GM18505 (cell line): ENCODE measurements at regions not wholly inside any gene's neighbourhood (a gene's known extent, or its start where the extent isn't known, plus 50 kb on each side); places are given as distances from the start of the nearest gene placed in this dataset.
"Not testable (repeated sequence)": the region's sequence is repeated elsewhere in the genome, so short reads cannot be mapped to it uniquely, and the experiment has no call there.

Experiments used
- ATAC-seq: cut with Tn5 transposase; IDR thresholded peaks from one replicate; pipeline ENCODE4 v1.9.1; 2021; ENCODE audit not compliant: unreplicated experiment
- POLR2A ChIP-seq: IDR thresholded peaks from 4 replicates; pipeline ENCODE4 v1.6.1; 2011; ENCODE audit warnings: borderline replicate concordance; ENCODE audit not compliant: insufficient read depth, insufficient read length; ENCODE audit errors: extremely low read depth

GRCh38 chr22:48632646-48633246 is 1194.9 kb downstream of the BRD1 start:
- TF ChIP-seq POLR2A: no peak
- ATAC-seq: no peak

GRCh38 chr22:48631288-48631863 is 1196.3 kb downstream of the BRD1 start:
- no peak for ATAC-seq
- TF ChIP-seq POLR2A: no peak

DNA sequence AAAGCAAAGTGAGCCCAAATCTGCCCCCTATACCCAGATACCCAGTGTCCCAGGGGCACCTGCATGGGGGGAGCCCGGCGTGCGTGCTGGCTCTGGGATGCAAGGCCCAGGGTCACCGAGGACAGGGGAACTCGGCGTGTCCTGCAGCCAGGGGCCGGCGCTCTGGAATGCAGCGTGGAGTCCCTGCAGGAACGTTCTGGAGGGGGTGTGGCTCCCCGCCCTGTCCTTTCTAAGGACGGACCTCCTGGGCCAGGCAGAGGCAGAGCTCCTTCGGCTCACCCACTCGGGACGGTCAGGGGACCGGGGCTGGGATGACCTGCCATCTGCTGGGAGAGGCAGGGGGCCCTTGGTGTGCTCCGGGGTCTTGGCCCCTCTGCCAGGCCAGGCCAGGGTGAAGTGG is 1196.8 kb downstream of the BRD1 start:
- TF ChIP-seq POLR2A: no peak
- no peak for ATAC-seq

- ATAC-seq: no peak
- TF ChIP-seq POLR2A: no peak
Measured at GRCh38 chr22:48630433-48630754, 1197.3 kb downstream of the BRD1 start.

DNA sequence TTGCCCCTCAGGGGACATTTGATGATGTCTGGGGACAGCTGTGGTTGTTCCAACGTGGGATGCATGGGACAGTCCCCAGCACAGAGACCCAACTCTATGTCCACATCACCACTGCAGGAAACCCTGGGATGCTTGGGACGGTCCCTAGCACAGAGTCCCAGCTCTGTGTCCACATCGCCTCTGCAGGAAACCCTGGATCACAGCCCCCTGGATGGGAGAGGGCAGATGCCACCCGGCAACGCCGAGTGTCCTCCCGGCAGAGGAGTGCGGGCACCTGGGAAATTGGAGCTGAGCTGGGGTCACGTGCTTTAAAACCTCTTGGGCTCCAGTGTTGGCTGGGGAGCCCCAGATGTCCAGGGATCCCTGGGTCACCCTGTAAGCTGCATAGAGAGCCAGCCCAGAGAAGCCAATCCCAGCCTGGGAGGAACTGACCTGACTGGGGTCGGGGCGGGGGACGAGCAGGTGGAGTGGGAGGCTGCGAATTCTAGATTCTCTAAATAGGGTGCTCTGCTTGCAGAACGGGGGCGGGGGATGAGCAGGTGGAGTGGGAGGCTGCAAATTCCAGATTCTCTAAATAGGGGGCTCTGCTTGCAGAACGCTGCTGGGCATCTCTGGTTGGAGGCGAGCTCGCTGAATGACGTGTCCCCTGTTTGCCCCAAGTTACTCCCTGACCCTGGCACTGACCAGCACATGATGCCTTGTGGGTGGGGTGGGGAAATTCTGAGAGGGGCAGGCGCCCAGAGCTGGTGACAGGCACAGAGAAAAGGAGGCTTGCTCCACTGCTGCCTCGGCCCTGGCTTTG is 1197.8 kb downstream of the BRD1 start:
- TF ChIP-seq POLR2A: no peak
- ATAC-seq: no peak

- no peak for ATAC-seq
- TF ChIP-seq POLR2A: no peak
Measured at GRCh38 chr22:48628891-48629543, 1198.7 kb downstream of the BRD1 start.

DNA sequence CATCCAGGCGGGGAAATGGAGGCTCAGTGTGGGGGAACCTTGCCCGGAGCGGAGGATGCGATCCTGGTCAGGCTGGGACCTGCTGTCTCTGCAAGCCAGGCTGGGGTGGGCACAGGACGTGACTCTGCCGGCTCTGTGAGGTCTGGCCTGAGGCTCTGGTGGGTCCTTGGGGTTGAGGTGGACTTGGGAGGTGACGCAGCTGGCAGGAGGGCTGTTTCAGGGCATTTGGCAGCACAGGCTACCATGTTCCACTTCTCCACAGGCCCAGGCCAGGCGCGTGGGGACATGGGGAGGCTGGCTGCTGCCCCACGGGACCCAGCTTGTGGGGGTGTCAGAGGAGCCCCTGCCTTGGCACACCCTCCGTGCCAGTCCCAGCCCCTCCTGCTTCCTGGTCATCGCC is 1199.7 kb downstream of the BRD1 start:
- TF ChIP-seq POLR2A: no peak
- no peak for ATAC-seq

DNA sequence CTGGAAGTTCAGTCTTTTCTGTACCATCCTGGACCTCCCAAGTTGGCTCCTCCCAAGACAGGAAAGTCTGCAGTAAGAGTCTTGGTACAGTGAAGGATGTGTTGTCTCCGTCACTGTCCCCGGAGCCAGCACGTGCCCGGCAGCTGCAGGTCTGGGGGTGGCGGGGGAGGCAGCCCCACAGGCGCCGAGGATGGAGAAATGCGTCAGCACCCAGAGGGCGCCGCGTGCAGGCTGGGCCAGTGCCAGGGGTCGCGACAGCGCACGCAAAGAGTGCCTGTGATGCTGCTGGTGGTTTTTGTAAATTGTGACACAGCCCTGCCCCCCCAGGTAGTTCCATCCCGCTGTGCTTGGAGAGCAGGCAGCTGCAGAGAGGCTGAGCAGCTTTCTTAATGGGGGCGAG is 1200.5 kb downstream of the BRD1 start:
- no peak for ATAC-seq
- TF ChIP-seq POLR2A: no peak

- ATAC-seq: no peak
- TF ChIP-seq POLR2A: no peak
Measured at GRCh38 chr22:48624401-48624800, 1203.3 kb downstream of the BRD1 start.

DNA sequence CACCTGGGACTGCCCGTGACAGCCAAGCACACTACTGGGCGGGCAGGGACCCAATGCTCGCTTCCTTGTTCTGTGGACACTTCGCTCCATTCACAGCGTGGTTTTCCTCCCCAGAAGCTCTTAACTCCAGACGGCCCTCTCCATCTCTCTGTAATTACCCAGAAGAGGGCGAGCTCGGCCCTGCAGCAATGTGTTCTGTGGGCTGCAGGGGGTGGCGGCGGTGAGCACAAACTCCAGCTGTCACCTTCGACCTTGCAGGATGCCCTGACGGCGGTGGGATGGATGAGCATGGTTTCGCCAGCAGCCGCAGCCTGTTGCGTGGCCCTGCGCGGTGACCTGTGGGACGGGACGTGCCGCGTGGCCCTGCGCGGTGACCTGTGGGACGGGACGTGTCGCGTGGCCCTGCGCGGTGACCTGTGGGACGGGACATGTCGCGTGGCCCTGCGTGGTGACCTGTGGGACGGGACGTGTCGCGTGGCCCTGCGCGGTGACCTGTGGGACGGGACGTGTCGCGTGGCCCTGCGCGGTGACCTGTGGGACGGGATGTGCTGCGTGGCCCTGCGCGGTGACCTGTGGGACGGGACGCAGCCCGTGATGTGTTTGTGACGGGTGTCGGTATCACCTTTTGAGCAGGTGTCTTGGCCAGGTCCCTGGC is 1204.7 kb downstream of the BRD1 start:
- TF ChIP-seq POLR2A: no peak
- no peak for ATAC-seq

DNA sequence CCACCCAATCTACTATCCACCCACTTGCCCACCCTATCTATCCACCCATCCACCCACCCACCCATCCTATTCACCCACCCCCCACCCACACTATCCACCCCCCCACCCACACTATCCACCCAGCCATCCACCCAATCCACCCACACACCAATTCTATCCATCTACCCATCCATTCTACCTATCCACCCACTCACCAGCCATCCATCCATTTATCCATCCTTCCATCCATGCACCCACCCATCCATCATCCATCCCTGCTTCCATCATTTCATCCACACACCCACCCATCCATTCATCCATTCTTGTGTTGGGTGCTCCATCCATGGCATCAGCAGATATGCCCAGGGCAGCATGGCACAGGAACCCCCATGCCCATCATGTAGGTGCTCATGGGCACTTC is 1206.6 kb downstream of the BRD1 start:
- TF ChIP-seq POLR2A: no peak
- no peak for ATAC-seq

GRCh38 chr22:48620460-48620859 is 1207.2 kb downstream of the BRD1 start:
- ATAC-seq: not testable (repeated sequence)

GRCh38 chr22:48619721-48620120 is 1208.0 kb downstream of the BRD1 start:
- no peak for TF ChIP-seq POLR2A
- no peak for ATAC-seq
